GM23248 (cell line): ENCODE measurements at regions not wholly inside any gene's neighbourhood (a gene's known extent, or its start where the extent isn't known, plus 50 kb on each side); places are given as distances from the start of the nearest gene placed in this dataset. TPM values are rescaled to one million over a fixed set of nuclear protein-coding genes. Genes with fewer than 3 reads are reported as not detected.

ENCODE experiments used
- DNase-seq: peaks from one replicate; pipeline ENCODE4 v3.0.0-alpha.2; 2015
- H2AFZ ChIP-seq: fragments of 200-600 bp; sonication (generic); 2 replicates; pipeline ENCODE4 v1.6.1; 2016; ENCODE audit warnings: antibody characterized with exemption
- H3F3A ChIP-seq: fragments of 200-600 bp; sonication (generic); 2 replicates; pipeline ENCODE4 v1.6.1; 2016; ENCODE audit warnings: mild to moderate bottlenecking, antibody characterized with exemption, mixed run types; ENCODE audit not compliant: insufficient read depth
- H3K27ac ChIP-seq: fragments of 200-600 bp; sonication (generic); 2 replicates; pipeline ENCODE4 v1.5.1; 2016; ENCODE audit warnings: mild to moderate bottlenecking
- H3K27me3 ChIP-seq: fragments of 200-600 bp; sonication (generic); replicated peaks from 2 replicates; pipeline ENCODE4 v1.6.1; 2016; ENCODE audit warnings: mild to moderate bottlenecking; ENCODE audit not compliant: insufficient read depth
- H3K36me3 ChIP-seq: fragments of 200-600 bp; sonication (generic); 2 replicates; pipeline ENCODE4 v1.6.1; 2016; ENCODE audit warnings: low read depth, mild to moderate bottlenecking
- H3K4me1 ChIP-seq: fragments of 200-600 bp; sonication (generic); 2 replicates; pipeline ENCODE4 v1.6.1; 2016; ENCODE audit warnings: mild to moderate bottlenecking; ENCODE audit not compliant: insufficient read depth
- H3K4me2 ChIP-seq: fragments of 200-600 bp; sonication (generic); one replicate; pipeline ENCODE4 v1.6.1; 2016; ENCODE audit warnings: mild to moderate bottlenecking; ENCODE audit not compliant: unreplicated experiment
- H3K4me3 ChIP-seq: fragments of 200-600 bp; sonication (generic); 2 replicates; pipeline ENCODE4 v1.5.1; 2016; ENCODE audit warnings: mild to moderate bottlenecking
- H3K79me2 ChIP-seq: fragments of 200-600 bp; sonication (generic); 2 replicates; pipeline ENCODE4 v1.6.1; 2016; ENCODE audit warnings: mild to moderate bottlenecking; ENCODE audit not compliant: insufficient read depth
- H3K9ac ChIP-seq: fragments of 200-600 bp; sonication (generic); 2 replicates; pipeline ENCODE4 v1.6.1; 2016; ENCODE audit warnings: mild to moderate bottlenecking
- H3K9me2 ChIP-seq: fragments of 200-600 bp; sonication (generic); 2 replicates; pipeline ENCODE4 v1.6.1; 2016; ENCODE audit warnings: mixed run types, mild to moderate bottlenecking, moderate library complexity; ENCODE audit not compliant: insufficient read depth
- H3K9me3 ChIP-seq: fragments of 200-600 bp; sonication (generic); one replicate; pipeline ENCODE4 v1.6.1; 2017; ENCODE audit warnings: low read depth
- H4K20me1 ChIP-seq: fragments of 200-600 bp; sonication (generic); 2 replicates; pipeline ENCODE4 v1.6.0; 2016; ENCODE audit not compliant: insufficient read depth
- EZH2 ChIP-seq: fragments of 200-600 bp; sonication (generic); IDR thresholded peaks from 2 replicates; pipeline ENCODE4 v1.6.1; 2018; ENCODE audit warnings: antibody characterized with exemption, mild to moderate bottlenecking; ENCODE audit not compliant: insufficient read depth, poor library complexity, severe bottlenecking
- EZH2phosphoT487 ChIP-seq: fragments of 200-600 bp; sonication (generic); IDR thresholded peaks from 2 replicates; pipeline ENCODE4 v1.6.1; 2018; ENCODE audit warnings: antibody characterized with exemption, moderate library complexity, mild to moderate bottlenecking, low read depth; ENCODE audit not compliant: insufficient read depth
- WGBS, 2 experiments: methylation state at CpG; one replicate each; pipeline ENCODE4 v1.1.6; 2015 to 2017; ENCODE audit warnings: low lambda C conversion rate in 2 of 2, low coverage in 1 of 2; ENCODE audit errors: missing lambda C conversion rate in 2 of 2; 5-methylcytosine and 5-hydroxymethylcytosine counted together
- in situ Hi-C: fragments of 300-500 bp; cut with MboI; formaldehyde crosslinking; loops from 2 replicates; pipeline ENCODE4 v1.15.0; 2020
- microRNA-seq: library from miRNA; unstranded; fragments of <30 nt; microRNA quantifications from one replicate; pipeline ENCODE4, GENCODE V29; 2016; ENCODE audit warnings: borderline number of aligned reads
- small RNA-seq: library from RNA; depleted of rRNA; stranded (forward); fragments of <200 nt; gene quantifications from one replicate; pipeline ENCODE3, GENCODE V24; 2014; ENCODE audit warnings: low read depth, low replicate concordance

DNA sequence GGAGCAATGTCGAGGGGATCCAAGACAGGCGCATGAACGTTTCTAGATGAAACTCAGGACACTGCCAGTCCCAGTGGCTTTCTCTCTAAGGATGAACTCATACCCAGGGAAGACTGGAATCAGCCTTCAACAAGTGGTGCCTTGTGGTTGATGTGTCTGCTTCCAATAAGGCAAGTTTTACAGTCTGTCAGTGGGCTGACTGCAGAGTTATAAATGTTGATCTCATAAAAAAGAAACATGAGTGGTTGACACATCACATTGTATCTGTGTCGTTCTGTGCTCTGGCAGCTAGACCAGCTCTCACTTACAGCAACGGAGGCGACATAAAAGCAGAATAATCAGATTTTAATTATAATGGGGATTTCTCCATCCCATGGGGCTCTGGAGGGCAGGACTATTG is 96.7 kb downstream of the SNX19 start:
- Histone ChIP-seq H3K4me3 (no peak overlapping the region), H3K36me3 (no peaks in the 10 kb centered on the region), H3K27ac (no peak overlapping the region), H3K9ac (no peak overlapping the region), H3K9me2 (no peaks in the 10 kb centered on the region), H3K27me3 (peaks cover 23% of the 10 kb centered on the region), H3K9me3 (no peaks in the 10 kb centered on the region), H3K79me2 (no peaks in the 10 kb centered on the region), H2AFZ (no peak overlapping the region), H4K20me1 (no peaks in the 10 kb centered on the region), H3F3A (no peaks in the 10 kb centered on the region), H3K4me2 (no peak overlapping the region), H3K4me1 (no peaks in the 10 kb centered on the region; the same call in 1 of the 2 replicates)
- in situ Hi-C loops, result no loop called here
- peak; percentile 36 for DNase-seq
- TF ChIP-seq EZH2, result no peak
- TF ChIP-seq EZH2phosphoT487, result no peak
- 6 to 9% methylated on average over 6 of the region's 6 CpGs for WGBS, 2 experiments

Small RNAs in the stretch of these regions (microRNA-seq; reads per million reads assigned to microRNA genes)
- gene MIR8052, result not detected

Small RNAs in the stretch of these regions (small RNA-seq; reads per million reads assigned to genes)
- gene AP004371.1, result not detected
- gene MIR8052, result not detected
